DOHH2 (cell line): ENCODE measurements at regions not wholly inside any gene's neighbourhood (a gene's known extent, or its start where the extent isn't known, plus 50 kb on each side); places are given as distances from the start of the nearest gene placed in this dataset.

ENCODE experiments used
- EZH2phosphoT487 ChIP-seq: fragments of 200-600 bp; sonication (generic); IDR thresholded peaks from 2 replicates; pipeline ENCODE4 v1.6.1; 2017; ENCODE audit warnings: borderline replicate concordance, mild to moderate bottlenecking, antibody characterized with exemption, low read length, moderate library complexity, mixed read lengths
- TF ChIP-seq, protein P1 (sequence below): fragments of 200-600 bp; sonication (generic); IDR thresholded peaks from one replicate; pipeline ENCODE4 v1.5.1; 2014; ENCODE audit warnings: antibody characterized with exemption, mild to moderate bottlenecking, low read depth, low read length; ENCODE audit not compliant: poor library complexity, severe bottlenecking

DNA sequence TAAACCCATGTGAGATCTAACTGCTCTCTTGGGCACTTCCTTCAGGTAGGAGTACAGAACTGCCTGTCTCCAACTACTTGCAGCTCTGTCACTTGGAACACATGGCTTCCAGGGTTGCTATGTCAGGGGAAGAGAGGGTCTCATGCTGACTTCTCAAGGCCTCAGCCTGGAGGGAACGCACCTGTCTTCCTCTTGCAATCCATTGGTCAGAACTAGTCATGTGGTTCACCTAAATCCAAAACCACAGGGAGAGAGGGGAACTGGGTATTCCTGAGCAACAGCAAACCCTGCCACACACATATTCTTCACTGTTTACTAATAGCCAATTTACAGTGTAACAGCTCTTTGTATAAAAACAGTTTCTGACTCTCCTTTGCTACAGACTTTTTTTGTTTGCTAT, 206.1 kb downstream of the KCNJ2 start:
- TF ChIP-seq, protein P1, sequence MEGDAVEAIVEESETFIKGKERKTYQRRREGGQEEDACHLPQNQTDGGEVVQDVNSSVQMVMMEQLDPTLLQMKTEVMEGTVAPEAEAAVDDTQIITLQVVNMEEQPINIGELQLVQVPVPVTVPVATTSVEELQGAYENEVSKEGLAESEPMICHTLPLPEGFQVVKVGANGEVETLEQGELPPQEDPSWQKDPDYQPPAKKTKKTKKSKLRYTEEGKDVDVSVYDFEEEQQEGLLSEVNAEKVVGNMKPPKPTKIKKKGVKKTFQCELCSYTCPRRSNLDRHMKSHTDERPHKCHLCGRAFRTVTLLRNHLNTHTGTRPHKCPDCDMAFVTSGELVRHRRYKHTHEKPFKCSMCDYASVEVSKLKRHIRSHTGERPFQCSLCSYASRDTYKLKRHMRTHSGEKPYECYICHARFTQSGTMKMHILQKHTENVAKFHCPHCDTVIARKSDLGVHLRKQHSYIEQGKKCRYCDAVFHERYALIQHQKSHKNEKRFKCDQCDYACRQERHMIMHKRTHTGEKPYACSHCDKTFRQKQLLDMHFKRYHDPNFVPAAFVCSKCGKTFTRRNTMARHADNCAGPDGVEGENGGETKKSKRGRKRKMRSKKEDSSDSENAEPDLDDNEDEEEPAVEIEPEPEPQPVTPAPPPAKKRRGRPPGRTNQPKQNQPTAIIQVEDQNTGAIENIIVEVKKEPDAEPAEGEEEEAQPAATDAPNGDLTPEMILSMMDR = no peak
- no peak for TF ChIP-seq EZH2phosphoT487
